Spleen (tissue), 11 donors: ENCODE measurements at regions not wholly inside any gene's neighbourhood (a gene's known extent, or its start where the extent isn't known, plus 50 kb on each side); places are given as distances from the start of the nearest gene placed in this dataset.

ENCODE experiments used
- DNase-seq: peaks from one replicate; pipeline ENCODE4 v3.0.0-alpha.2; 2020
- H3K27ac ChIP-seq, 8 donors: fragments of 200-600 bp; sonication (generic) in 7 of 8; 1 replicate in 4 of 8; 2 replicates in 4 of 8; pipeline versions ENCODE4 v1.5.0 to v1.8.0; 2016 to 2021; ENCODE audit warnings: inconsistent platforms in 4 of 8, mild to moderate bottlenecking in 4 of 8, moderate library complexity in 1 of 8
- H3K27me3 ChIP-seq, 7 donors: fragments of 200-600 bp; sonication (generic) in 6 of 7; replicated peaks in 1 of 7; 1 replicate in 4 of 7; 2 replicates in 3 of 7; pipeline versions ENCODE4 v1.5.0 to v1.8.0; 2016 to 2021; ENCODE audit warnings: inconsistent platforms in 3 of 7, mild to moderate bottlenecking in 1 of 7
- H3K36me3 ChIP-seq, 6 donors: fragments of 200-600 bp; sonication (generic) in 5 of 6; 1 replicate in 4 of 6; 2 replicates in 2 of 6; pipeline versions ENCODE4 v1.5.0 to v1.8.0; 2016 to 2021; ENCODE audit warnings: inconsistent platforms in 2 of 6
- H3K4me1 ChIP-seq, 6 donors: fragments of 200-600 bp; sonication (generic) in 5 of 6; 1 replicate in 3 of 6; 2 replicates in 3 of 6; pipeline versions ENCODE4 v1.5.0 to v1.8.0; 2016 to 2021; ENCODE audit warnings: inconsistent platforms in 3 of 6
- H3K4me3 ChIP-seq, 8 donors: fragments of 200-600 bp; sonication (generic) in 7 of 8; 1 replicate in 4 of 8; 2 replicates in 4 of 8; pipeline versions ENCODE4 v1.5.0 to v1.8.0; 2016 to 2021; ENCODE audit warnings: inconsistent platforms in 4 of 8, mild to moderate bottlenecking in 4 of 8, moderate library complexity in 2 of 8
- H3K9me3 ChIP-seq, 8 donors: fragments of 200-600 bp; sonication (generic) in 7 of 8; 1 replicate in 4 of 8; 2 replicates in 4 of 8; pipeline versions ENCODE4 v1.5.0 to v1.8.0; 2016 to 2021; ENCODE audit warnings: inconsistent platforms in 4 of 8
- POLR2A ChIP-seq, 3 donors: fragments of 450-650 bp; IDR thresholded peaks; one replicate each; pipeline ENCODE4 v1.5.1; 2017; ENCODE audit warnings: antibody characterized with exemption in 3 of 3, mild to moderate bottlenecking in 1 of 3
- POLR2AphosphoS5 ChIP-seq, 3 donors: sonication (generic); formaldehyde crosslinking; IDR thresholded peaks; one replicate each; pipeline ENCODE4 v1.5.1; 2017; ENCODE audit warnings: antibody characterized with exemption in 3 of 3
- WGBS, 5 donors: extraction: QIAGEN DNeasy Blood & Tissue Kit in 3 of 5; methylation state at CpG; one replicate each; pipeline versions ENCODE4 v1.1.5 to v1.1.7; 2013 to 2018; 5-methylcytosine and 5-hydroxymethylcytosine counted together
- intact Hi-C: fragments of 100-400 bp; cut with DNase I; formaldehyde crosslinking; loops from one replicate; pipeline ENCODE4 v1.15.0; 2023; ENCODE audit warnings: low total_unique reads
- TF ChIP-seq, protein P1 (sequence below), 11 experiments: fragments of 200-600 bp in 7 of 11; fragments of 450-650 bp in 4 of 11; sonication (generic) in 4 of 11; IDR thresholded peaks in 8 of 11; conservative IDR thresholded peaks in 3 of 11; 1 replicate in 7 of 11; 2 replicates in 4 of 11; pipeline versions ENCODE4 v1.4.0 to v1.8.0; 2016 to 2021; ENCODE audit warnings: antibody characterized with exemption in 11 of 11, inconsistent platforms in 4 of 11, mild to moderate bottlenecking in 1 of 11
- donor health status: healthy with polysubstance abuse.
- donor health status: DM: no; HTN: no; CAD: no; lungs with moderate emphysema.
- donor health status: DM: no; HTN: no; CAD: no.
- donor health status: Bipolar disorder and iron deficiency.
- donor health status: healthy.
- donor health status: DM: no; HTN: no; CAD: no.
- donor health status: DM: yes; HTN: yes; CAD: no.

DNA sequence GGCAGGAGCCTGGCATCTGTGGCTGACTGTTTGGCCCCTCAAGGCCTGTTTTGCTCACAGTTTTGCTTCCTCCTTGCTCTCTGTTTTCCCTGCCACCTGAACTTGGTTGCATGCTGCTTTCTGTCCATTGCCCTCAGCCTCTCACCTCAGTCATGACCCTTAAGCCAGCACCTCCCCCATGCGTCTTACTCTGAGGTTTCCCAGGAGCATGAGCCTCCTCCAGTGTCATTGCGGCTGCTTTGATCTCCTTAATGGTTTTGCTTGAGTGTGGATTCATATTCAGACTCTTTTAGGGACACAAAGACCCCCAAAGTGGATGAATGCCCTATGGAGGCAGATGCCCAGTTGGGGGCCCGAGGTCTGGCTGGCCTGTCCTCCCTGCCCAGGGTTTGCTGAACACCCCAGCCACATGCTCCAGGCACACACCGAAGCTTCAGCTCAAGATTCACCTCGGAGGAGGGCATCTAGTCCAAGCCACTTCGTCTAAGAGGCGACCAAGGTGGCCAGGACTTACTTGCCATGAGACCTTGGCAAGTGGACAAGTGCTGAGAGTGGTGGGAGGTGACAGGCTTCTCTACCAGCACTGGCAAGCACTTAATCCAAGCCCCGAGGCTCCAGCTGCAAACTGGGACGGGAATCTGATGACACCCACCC is 95.4 kb upstream of the DIO3 start:
- intact Hi-C loops, result no loop called here
- H3K9me3 ChIP-seq, result no peaks in the 10 kb centered on the region
- peaks cover 0 to 31% (median under 1%) of the 10 kb centered on the region in 7 donors for H3K27me3 ChIP-seq
- no peaks in the 10 kb centered on the region for H3K4me1 ChIP-seq
- H3K27ac ChIP-seq, result no peak overlapping the region
- H3K36me3 ChIP-seq, result no peaks in the 10 kb centered on the region
- DNase-seq, result peak; percentile 47
- 81 to 90% (median 82%) methylated on average over 3 to 9 of the region's 9 CpGs for WGBS, 5 donors
- no peak overlapping the region for H3K4me3 ChIP-seq
- TF ChIP-seq POLR2A (IDR thresholded peaks at IDR 0.05), result no peak

DNA sequence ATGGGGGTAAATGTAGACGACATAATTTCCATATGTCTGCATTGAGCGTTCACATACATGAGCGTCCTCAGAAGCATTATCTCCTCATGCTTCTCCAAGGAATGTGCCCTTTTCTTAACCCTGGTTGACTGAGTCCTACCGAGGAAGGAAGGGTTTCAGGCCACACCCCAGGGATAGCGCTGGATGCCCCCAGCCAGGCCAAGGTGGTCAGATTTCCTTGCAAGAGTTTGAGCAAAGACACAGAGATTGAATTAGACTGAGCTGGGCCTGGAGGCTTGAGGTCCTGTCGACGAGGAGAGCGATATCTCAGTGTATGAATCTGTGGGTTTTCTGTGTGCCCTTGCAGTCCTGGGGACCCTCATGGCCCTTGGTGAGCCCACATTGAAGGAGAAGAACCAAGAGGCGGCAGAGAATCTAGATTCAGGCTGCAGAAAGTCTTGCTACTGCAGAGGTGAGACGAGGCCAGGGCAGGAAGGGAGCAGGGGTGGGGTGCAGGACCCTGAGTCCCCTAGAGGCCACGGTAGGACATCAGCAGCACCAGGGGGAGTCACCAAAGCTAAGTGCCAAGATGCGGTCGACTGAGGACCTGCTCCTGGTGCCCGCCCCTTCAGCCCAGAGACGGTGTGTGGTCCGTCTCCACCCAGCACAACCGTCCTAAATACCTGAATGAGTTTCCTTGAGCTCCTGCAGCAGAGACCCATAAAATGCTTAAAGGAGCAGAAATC is 94.7 kb upstream of the DIO3 start:
- 82 to 89% (median 84%) methylated on average over 9 to 17 of the region's 17 CpGs for WGBS, 5 donors
- peak; percentile 50 for DNase-seq
- intact Hi-C loops, result no loop called here
- Histone ChIP-seq H3K36me3 (no peaks in the 10 kb centered on the region), H3K4me1 (no peaks in the 10 kb centered on the region), H3K27me3 (peaks cover 0 to 24% (median 0%) of the 10 kb centered on the region in 7 donors), H3K27ac (no peak overlapping the region), H3K9me3 (no peaks in the 10 kb centered on the region), H3K4me3 (no peak overlapping the region)
- no peak for TF ChIP-seq POLR2A (IDR thresholded peaks at IDR 0.05)
- TF ChIP-seq, protein P1, sequence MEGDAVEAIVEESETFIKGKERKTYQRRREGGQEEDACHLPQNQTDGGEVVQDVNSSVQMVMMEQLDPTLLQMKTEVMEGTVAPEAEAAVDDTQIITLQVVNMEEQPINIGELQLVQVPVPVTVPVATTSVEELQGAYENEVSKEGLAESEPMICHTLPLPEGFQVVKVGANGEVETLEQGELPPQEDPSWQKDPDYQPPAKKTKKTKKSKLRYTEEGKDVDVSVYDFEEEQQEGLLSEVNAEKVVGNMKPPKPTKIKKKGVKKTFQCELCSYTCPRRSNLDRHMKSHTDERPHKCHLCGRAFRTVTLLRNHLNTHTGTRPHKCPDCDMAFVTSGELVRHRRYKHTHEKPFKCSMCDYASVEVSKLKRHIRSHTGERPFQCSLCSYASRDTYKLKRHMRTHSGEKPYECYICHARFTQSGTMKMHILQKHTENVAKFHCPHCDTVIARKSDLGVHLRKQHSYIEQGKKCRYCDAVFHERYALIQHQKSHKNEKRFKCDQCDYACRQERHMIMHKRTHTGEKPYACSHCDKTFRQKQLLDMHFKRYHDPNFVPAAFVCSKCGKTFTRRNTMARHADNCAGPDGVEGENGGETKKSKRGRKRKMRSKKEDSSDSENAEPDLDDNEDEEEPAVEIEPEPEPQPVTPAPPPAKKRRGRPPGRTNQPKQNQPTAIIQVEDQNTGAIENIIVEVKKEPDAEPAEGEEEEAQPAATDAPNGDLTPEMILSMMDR (IDR thresholded peaks at IDR 0.05 in 8 of 11, conservative IDR thresholded peaks at IDR 0.05 in 3 of 11), result no peak
- TF ChIP-seq POLR2AphosphoS5 (IDR thresholded peaks at IDR 0.05), result no peak

DNA sequence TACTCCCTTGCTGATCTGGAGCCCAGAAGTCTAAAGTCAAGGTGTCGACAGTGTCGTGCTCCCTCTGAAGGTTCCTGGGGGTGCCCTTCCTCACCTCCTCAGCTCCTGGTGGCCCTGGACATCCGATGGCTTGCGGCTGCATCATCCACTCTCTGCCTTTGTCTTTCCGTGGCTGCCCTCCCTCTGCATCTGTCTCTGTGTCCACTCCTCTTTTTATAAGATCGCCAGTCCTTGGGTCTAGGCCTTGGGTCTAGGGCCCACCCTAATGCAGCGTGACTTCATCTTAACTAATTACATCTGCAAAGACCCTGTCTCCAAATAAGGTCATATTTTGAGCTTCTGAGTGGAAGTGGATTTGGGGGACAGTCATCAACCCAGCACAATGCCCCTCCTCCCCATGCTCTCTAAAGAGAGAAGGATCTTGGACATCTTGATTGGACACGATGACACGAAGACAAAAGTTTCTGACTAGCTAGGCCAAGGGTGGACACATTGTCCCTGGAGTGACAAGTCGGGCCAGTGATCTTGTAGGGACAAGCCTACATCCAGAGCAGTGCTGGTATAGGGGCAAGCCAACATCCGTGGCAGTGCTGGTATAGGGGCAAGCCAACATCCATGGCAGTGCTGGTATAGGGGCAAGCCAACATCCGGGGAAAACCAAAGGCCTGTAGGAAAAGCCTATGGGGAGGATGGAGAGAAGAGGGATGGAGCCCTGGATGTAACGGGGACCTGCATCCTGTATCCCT is 93.9 kb upstream of the DIO3 start:
- WGBS, 5 donors, result 90 to 96% (median 93%) methylated on average over 13 of the region's 13 CpGs
- no peak overlapping the region for H3K4me3 ChIP-seq
- H3K36me3 ChIP-seq, result no peaks in the 10 kb centered on the region
- TF ChIP-seq, protein P1 (IDR thresholded peaks at IDR 0.05 in 8 of 11, conservative IDR thresholded peaks at IDR 0.05 in 3 of 11), result no peak
- no peak for TF ChIP-seq POLR2AphosphoS5 (IDR thresholded peaks at IDR 0.05)
- TF ChIP-seq POLR2A (IDR thresholded peaks at IDR 0.05), result no peak
- H3K9me3 ChIP-seq, result no peaks in the 10 kb centered on the region
- DNase-seq, result peak; percentile 27
- H3K27ac ChIP-seq, result no peak overlapping the region
- H3K27me3 ChIP-seq, result peaks cover 0 to 22% (median 0%) of the 10 kb centered on the region in 7 donors
- intact Hi-C loops, result no loop called here
- no peaks in the 10 kb centered on the region for H3K4me1 ChIP-seq

DNA sequence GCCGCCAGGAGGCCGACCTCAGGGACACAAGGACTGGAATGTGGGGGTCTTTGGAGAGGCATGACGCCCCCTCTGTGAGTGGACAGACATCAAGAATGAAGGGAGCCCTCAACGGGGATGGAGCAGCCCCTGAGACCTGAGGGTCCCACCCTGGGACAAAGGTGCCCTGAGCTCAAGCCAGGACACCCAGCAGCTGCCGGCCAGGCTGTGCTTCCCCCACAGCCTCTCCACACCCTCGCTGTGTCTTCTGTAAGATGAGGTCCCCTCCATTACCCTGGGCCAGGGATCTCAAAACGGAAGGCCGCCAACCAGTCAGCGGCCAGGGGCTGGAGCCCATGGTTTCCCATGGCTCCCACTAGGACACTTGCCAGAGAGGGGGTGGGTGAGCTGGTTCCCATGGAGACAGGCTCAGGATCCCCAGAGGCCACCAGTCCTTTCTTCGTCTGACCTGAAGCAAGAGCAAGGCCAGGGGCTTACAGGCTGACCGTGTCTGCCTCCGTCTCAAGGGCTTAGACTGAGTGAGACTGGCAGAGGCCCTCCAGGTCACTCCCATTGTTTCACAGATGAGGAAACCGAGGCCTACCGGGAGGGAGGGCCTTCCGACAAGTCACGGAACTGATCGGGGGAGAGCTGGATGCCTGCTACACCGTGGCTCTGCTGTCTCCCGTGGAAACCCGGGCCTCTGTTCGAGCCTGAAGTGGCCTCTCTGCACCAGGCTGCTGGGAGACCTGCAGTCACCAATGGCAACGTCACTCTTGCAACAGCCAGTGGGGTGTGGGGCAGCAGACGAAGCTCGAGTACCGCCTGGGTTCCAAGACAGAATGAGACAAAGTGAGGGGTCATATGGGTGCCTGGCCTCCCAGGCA is 91.7 kb upstream of the DIO3 start:
- peak; percentile 68 for DNase-seq
- Histone ChIP-seq H3K36me3 (no peaks in the 10 kb centered on the region), H3K27me3 (peaks cover 0 to 24% (median 0%) of the 10 kb centered on the region in 7 donors), H3K27ac (no peak overlapping the region), H3K4me1 (no peaks in the 10 kb centered on the region), H3K9me3 (no peaks in the 10 kb centered on the region), H3K4me3 (no peak overlapping the region)
- TF ChIP-seq, protein P1 (IDR thresholded peaks at IDR 0.05 in 8 of 11, conservative IDR thresholded peaks at IDR 0.05 in 3 of 11), result no peak
- TF ChIP-seq POLR2A (IDR thresholded peaks at IDR 0.05), result no peak
- TF ChIP-seq POLR2AphosphoS5 (IDR thresholded peaks at IDR 0.05), result no peak
- intact Hi-C loops, result no loop called here
- whole genome bisulfite sequencing, 5 donors, result 75 to 91% (median 83%) methylated on average over 14 to 25 of the region's 25 CpGs
